OCI-LY7 (cell line): ENCODE measurements at regions not wholly inside any gene's neighbourhood (a gene's known extent, or its start where the extent isn't known, plus 50 kb on each side); places are given as distances from the start of the nearest gene placed in this dataset.

Experiments
- CTCF ChIP-seq: fragments of 200-600 bp; sonication (generic); conservative IDR thresholded peaks from 2 replicates; pipeline ENCODE4 v1.5.1; 2014; ENCODE audit warnings: mild to moderate bottlenecking, antibody characterized with exemption, low read length, moderate library complexity, mixed read lengths
- EZH2phosphoT487 ChIP-seq: fragments of 200-600 bp; sonication (generic); IDR thresholded peaks from 2 replicates; pipeline ENCODE4 v1.6.1; 2018; ENCODE audit warnings: low read depth, borderline replicate concordance, mild to moderate bottlenecking, mixed run types, antibody characterized with exemption, low read length, moderate library complexity, mixed read lengths

GRCh38 chr6:140091895-140092294 lies 717.4 kb upstream of the CITED2 start:
- TF ChIP-seq CTCF (no peak), EZH2phosphoT487 (no peak)
